ENCODE measurements at regions not wholly inside any gene's neighbourhood (a gene's known extent, or its start where the extent isn't known, plus 50 kb on each side); places are given as distances from the start of the nearest gene placed in this dataset.
A peak's percentile ranks its signal among the peaks of the same experiment; 100 is the strongest.

DNA sequence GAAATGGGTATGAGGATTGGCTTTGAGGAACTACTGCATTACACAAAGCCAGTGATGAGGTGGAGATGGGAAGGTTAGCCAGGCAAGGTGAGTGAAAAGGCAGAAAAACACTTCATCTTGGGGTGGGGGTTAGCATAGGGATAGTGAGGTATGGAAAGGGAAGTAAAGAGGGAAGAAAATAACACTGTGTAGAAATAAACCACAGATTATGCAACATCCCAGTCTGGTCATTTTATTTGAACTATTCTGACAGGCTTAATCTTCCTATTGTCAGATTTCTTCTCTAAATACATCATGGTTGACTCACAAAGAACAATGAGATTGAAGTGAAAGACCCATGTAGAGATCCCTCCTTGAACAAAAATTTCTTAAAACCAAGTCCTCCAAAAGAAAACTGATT lies 640.2 kb downstream of the PTPRC start:
- no peak for TF ChIP-seq EZH2phosphoT487 (IDR thresholded peaks at IDR 0.05; ENCODE audit: low read depth)
- TF ChIP-seq, protein P1, sequence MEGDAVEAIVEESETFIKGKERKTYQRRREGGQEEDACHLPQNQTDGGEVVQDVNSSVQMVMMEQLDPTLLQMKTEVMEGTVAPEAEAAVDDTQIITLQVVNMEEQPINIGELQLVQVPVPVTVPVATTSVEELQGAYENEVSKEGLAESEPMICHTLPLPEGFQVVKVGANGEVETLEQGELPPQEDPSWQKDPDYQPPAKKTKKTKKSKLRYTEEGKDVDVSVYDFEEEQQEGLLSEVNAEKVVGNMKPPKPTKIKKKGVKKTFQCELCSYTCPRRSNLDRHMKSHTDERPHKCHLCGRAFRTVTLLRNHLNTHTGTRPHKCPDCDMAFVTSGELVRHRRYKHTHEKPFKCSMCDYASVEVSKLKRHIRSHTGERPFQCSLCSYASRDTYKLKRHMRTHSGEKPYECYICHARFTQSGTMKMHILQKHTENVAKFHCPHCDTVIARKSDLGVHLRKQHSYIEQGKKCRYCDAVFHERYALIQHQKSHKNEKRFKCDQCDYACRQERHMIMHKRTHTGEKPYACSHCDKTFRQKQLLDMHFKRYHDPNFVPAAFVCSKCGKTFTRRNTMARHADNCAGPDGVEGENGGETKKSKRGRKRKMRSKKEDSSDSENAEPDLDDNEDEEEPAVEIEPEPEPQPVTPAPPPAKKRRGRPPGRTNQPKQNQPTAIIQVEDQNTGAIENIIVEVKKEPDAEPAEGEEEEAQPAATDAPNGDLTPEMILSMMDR (IDR thresholded peaks at IDR 0.05; ENCODE audit: low read depth, low read length): no peak
- H3K4me2 ChIP-seq (ENCODE audit: low read length): no peak overlapping the region
- no peaks in the 10 kb centered on the region for H3K79me2 ChIP-seq (ENCODE audit: low read length)
- H3K27me3 ChIP-seq (ENCODE audit: low read depth, low read length): no peaks in the 10 kb centered on the region
- H3K4me1 ChIP-seq (ENCODE audit: low read length): peaks cover 16% of the 10 kb centered on the region
- H3K9me3 ChIP-seq (ENCODE audit: insufficient read depth, low read length): peaks cover 11% of the 10 kb centered on the region; the same call in 1 of the 2 replicates
- no peaks in the 10 kb centered on the region for H4K20me1 ChIP-seq (ENCODE audit: insufficient read depth, low read length)
- no peak overlapping the region for H3K4me3 ChIP-seq (ENCODE audit: low read length)
- peaks cover 6% of the 10 kb centered on the region for H3K36me3 ChIP-seq (replicated peaks; ENCODE audit: low read depth, low read length)
- H3K27ac ChIP-seq (ENCODE audit: low read length): no peak overlapping the region
- no peak overlapping the region for H2AFZ ChIP-seq (ENCODE audit: low read depth, low read length)
- H3K9ac ChIP-seq (ENCODE audit: low read length): no peak overlapping the region

DNA sequence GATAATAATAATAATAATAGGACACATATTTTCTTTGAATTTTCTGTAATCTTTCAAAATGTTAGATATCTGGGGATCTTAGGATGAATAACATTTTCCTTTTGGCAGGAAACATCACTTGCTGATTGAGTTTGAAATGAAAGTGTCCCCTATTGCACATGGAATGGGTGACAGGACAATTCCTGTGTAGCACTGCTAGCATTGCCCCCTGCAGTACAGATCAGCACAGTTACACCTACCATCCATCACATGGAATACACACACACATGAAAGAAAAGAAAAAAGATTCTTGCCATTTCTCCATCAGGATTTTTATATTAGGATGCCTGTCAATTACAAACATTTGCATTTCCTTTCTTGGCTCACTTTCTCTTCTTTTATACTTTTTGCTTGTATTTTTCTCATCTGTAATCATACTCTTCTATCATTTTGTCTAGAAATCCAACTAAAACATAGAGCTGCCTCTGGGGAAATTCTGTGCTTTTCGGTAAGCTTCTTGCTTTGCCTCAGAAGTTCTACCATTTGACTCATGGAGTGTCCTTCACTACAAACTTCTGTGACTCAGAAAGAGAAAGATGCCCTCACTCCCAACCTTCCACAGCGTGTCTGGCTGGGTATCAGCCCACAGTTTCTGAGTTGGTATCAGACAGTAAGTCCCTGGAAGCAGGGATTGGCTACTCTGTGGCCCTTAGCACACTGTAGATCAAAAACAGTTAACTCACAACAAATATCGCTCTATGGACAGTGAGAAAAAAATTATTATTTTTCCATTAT lies 641.2 kb downstream of the PTPRC start:
- Histone ChIP-seq H3K27ac (ENCODE audit: low read length) (no peak overlapping the region), H3K27me3 (ENCODE audit: low read depth, low read length) (no peaks in the 10 kb centered on the region)

DNA sequence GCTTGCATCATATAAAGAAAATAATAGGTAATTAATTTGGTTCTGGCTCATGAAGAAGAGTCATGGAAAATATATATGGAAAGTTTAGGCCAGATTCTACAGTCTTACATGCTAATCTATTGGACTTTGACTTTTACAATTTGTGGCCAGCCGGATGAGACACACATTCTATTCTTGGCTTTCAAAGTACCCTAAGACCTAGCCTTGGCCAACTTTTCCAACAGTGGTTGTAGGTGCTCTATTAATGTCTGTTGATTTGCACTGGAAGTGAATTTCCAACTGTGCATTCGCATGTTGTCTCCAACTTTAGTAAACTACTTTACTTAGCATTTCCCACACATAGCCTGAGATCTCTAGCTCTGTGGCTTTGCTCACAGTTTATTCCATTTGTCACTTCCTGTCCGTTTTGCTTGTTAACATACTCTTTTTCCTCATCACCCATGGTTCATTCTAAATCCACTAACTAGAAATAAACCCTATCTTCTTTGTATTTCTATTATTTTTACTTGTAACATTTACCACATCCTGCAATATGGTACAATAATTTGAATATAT lies 644.0 kb downstream of the PTPRC start:
- H3K4me2 ChIP-seq (ENCODE audit: low read length): no peak overlapping the region
- H3K4me1 ChIP-seq (ENCODE audit: low read length): peaks cover 10% of the 10 kb centered on the region

More for the DNA sequence above, 641.2 kb downstream of the PTPRC start:
- Histone ChIP-seq H3K4me1 (ENCODE audit: low read length) (peaks cover 13% of the 10 kb centered on the region), H4K20me1 (ENCODE audit: insufficient read depth, low read length) (no peaks in the 10 kb centered on the region), H3K9me3 (ENCODE audit: insufficient read depth, low read length) (peaks cover 11% of the 10 kb centered on the region; the same call in 1 of the 2 replicates), H3K79me2 (ENCODE audit: low read length) (no peaks in the 10 kb centered on the region), H3K36me3 (replicated peaks; ENCODE audit: low read depth, low read length) (peaks cover 6% of the 10 kb centered on the region), H3K9ac (ENCODE audit: low read length) (no peak overlapping the region), H2AFZ (ENCODE audit: low read depth, low read length) (no peak overlapping the region), H3K4me2 (ENCODE audit: low read length) (no peak overlapping the region), H3K4me3 (ENCODE audit: low read length) (no peak overlapping the region)
- TF ChIP-seq, protein P1 (IDR thresholded peaks at IDR 0.05; ENCODE audit: low read depth, low read length): 0 out of 2 replicates have a peak, but pooled peaks have one; percentile 13
- TF ChIP-seq EZH2phosphoT487 (IDR thresholded peaks at IDR 0.05; ENCODE audit: low read depth): no peak

DNA sequence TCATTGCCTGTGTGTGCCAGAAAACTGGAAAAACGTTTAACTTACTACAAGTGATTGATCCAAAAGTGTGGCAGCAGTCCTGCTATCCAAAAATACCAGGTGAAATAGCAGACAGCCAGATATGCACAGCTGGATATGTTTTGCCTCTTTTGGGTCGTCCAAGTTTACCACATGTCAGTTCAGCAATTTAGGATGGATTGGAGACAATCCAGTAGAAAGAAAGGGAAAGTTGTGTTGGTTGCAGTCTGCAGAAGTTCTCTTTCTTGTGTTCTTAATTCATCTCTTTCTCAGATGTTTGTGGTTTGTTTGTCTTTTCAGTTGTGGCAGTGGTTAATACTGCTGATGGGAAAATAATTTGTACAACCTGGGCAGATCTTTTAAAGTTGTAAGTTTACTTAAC lies 645.0 kb downstream of the PTPRC start:
- Histone ChIP-seq H3K4me1 (ENCODE audit: low read length) (peaks cover 10% of the 10 kb centered on the region), H3K4me2 (ENCODE audit: low read length) (no peak overlapping the region), H2AFZ (ENCODE audit: low read depth, low read length) (no peak overlapping the region)

More for the DNA sequence above, 644.0 kb downstream of the PTPRC start:
- Histone ChIP-seq H3K9ac (ENCODE audit: low read length) (no peak overlapping the region), H2AFZ (ENCODE audit: low read depth, low read length) (no peak overlapping the region), H4K20me1 (ENCODE audit: insufficient read depth, low read length) (no peaks in the 10 kb centered on the region), H3K27ac (ENCODE audit: low read length) (no peak overlapping the region), H3K4me3 (ENCODE audit: low read length) (no peak overlapping the region), H3K27me3 (ENCODE audit: low read depth, low read length) (no peaks in the 10 kb centered on the region), H3K79me2 (ENCODE audit: low read length) (no peaks in the 10 kb centered on the region), H3K36me3 (replicated peaks; ENCODE audit: low read depth, low read length) (peaks cover 2% of the 10 kb centered on the region), H3K9me3 (ENCODE audit: insufficient read depth, low read length) (peaks cover 3% of the 10 kb centered on the region; the same call in 1 of the 2 replicates)
- TF ChIP-seq, protein P1 (IDR thresholded peaks at IDR 0.05; ENCODE audit: low read depth, low read length): no peak
- no peak for TF ChIP-seq EZH2phosphoT487 (IDR thresholded peaks at IDR 0.05; ENCODE audit: low read depth)

More for the DNA sequence above, 645.0 kb downstream of the PTPRC start:
- H3K9ac ChIP-seq (ENCODE audit: low read length): no peak overlapping the region
- no peaks in the 10 kb centered on the region for H3K36me3 ChIP-seq (replicated peaks; ENCODE audit: low read depth, low read length)
- no peak overlapping the region for H3K27ac ChIP-seq (ENCODE audit: low read length)
- no peaks in the 10 kb centered on the region for H3K27me3 ChIP-seq (ENCODE audit: low read depth, low read length)
- no peaks in the 10 kb centered on the region for H3K9me3 ChIP-seq (ENCODE audit: insufficient read depth, low read length)
- H3K79me2 ChIP-seq (ENCODE audit: low read length): no peaks in the 10 kb centered on the region
- H3K4me3 ChIP-seq (ENCODE audit: low read length): no peak overlapping the region
- TF ChIP-seq, protein P1 (IDR thresholded peaks at IDR 0.05; ENCODE audit: low read depth, low read length): no peak
- TF ChIP-seq EZH2phosphoT487 (IDR thresholded peaks at IDR 0.05; ENCODE audit: low read depth): no peak
- no peaks in the 10 kb centered on the region for H4K20me1 ChIP-seq (ENCODE audit: insufficient read depth, low read length)

Data from OCI-LY3 (cell line).